ENCODE measurements at regions not wholly inside any gene's neighbourhood (a gene's known extent, or its start where the extent isn't known, plus 50 kb on each side); places are given as distances from the start of the nearest gene placed in this dataset.
"Not testable (repeated sequence)": the region's sequence is repeated elsewhere in the genome, so short reads cannot be mapped to it uniquely, and the experiment has no call there.

DNA sequence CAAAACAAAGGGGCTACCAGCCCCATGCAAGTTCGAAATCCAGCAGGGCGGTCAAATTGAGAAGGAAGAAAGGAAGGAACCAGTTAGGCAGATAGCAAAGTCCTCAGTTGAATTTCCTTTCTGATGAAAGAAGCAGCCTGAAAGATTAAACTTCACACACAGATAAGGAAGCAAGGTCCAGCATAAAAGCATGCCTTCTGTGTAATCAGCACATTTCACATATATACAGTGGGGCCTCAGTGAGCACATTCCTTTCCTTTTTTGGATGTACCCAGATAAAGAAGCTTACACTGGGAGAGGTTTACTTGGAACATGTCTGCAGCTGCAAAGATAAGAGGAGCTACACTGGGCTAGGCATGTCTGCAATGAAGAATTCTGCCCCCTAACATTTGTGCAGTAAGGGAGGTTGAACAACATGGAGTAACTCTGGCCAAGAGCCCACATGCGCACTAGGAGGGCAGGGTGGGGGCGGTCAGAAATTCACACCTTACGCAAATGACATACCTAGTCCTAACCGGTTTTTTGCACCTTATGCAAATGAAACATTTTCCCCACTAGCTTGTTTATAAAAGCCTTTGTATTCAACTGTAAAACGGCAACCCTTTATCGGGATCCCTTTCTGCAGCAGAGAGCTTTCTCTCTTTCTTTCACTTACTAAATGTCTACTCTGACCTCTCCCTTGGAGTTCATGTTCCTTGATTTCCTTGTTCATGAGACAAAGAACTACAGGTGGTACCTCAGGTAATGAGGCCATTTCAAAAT is 149.7 kb upstream of the FBXL17 start:
- DNase-seq (ENCODE audit: low read depth, low spot score) = no peak

DNA sequence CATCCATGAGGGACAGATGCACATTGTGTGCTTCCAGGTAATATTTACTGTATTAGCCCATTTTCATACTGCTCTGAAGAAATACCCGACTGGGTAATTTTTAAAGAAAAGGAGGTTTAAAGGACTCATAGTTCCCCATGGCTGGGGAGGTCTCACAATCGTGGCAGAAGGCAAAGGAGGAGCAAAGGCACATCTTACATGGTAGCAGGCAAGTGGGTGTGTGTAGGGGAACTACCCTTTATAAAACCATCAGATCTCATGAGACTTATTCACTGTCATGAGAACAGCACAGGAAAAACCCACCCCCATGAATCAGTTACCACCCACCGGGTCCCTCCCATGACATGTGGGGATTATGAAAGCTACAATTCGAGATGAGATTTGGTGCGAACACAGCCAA is 148.8 kb upstream of the FBXL17 start:
- no peak for DNase-seq (ENCODE audit: low read depth, low spot score)

DNA sequence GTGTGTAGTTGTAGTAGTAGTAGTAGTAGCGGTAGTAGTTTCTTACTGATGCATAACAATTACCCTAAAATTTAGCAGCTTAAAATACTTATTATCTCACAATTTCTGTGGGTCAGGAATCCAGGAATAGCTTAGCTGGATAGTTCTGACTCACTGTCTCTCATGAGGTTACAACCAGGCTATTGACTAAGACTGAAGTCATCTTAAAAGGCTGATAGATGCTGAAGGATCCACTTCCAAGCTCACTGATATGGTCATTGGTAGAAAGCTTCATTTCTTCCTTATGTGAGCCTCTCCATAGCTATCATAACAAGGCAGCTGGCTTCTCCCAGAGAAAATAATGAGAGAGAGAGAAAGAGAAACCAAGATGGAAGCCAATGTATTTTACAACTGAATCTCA is 147.5 kb upstream of the FBXL17 start:
- DNase-seq (ENCODE audit: low read depth, low spot score) = no peak

DNA sequence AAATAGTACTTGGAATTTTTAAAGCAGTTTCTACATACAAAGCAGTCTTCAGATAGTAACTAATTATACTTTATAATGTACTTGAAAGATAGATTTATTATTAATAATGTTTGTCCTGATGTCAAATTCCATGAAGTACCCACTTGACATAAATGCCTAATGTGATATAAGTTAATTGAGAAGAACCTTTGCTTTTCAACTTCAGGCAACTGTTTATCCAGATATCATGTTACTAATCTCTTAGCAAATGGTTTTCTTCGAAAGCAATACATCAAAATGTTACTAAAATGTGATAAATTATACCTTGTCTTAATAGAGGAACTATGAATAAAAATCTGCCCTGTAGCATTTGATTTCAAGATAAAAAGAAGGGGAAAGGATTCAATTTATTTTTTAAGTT is 146.8 kb upstream of the FBXL17 start:
- no peak for DNase-seq (ENCODE audit: low read depth, low spot score)

DNA sequence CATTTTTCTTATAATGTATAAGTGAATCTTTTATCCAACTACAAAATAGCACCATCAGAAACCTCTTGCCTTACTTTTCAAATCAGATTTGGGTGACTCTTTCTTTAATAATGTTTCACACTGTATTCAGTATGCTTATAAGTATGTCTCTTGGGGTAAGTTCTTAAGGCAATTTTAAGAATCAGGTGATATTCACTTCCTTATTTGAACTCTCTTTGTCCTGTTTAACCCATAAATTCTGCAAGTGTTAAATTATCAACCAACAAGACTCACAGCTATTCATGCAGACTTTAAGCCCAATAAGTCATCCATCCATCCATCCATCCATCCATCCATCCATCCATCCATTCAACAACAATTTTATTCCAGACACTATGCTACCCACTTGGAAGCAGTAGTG is 142.7 kb upstream of the FBXL17 start:
- no peak for DNase-seq (ENCODE audit: low read depth, low spot score)

DNA sequence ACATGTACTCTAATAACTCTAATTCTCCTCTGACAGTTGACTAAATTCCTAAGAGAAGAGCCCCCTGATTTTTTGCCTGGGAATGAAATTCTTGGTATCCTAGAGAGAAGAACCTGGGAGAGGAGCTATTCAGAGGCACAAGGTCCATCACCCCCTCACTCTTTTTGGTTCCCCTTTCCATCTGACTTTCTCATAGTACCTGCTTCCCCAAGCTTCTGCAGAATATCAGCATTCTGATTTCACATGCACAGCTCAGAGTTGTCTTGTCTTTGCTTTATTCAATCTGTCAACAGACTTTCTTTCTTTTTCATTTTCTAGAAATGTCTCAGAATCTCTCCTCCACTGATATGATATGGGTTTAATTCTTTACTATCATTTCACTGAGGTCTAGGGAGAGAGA is 141.5 kb upstream of the FBXL17 start:
- DNase-seq (ENCODE audit: low read depth, low spot score) = no peak

DNA sequence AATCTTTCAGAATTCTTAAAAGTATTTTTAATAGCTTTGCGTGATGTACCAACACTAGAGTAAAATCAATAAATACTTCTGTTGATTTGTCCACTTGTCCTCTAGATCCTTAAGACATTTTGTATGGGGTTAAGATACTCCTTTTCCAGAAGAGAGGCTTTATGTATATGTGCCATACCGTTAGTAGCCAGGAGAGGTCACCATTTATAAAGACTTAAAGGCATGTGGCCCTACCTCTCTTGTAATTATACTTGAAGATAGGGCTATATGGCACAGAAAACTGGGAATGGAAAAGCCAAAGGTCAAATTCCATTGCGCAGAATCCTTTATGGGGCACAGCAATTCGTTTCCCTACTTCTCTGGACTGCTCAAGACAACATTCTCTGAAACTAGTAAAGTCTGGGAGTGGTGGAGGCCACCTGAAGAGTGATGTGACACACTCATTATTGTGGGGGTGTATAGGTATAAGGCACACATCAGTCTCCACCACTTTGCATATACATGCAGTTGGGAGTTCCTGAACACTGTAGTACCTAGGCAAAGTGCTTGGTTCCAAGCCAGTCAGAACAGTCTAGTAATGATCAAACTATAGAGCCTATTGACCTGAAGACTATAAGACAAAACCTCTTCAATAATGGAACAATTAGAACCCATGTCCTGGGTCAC is 140.1 kb upstream of the FBXL17 start:
- no peak for DNase-seq (ENCODE audit: low read depth, low spot score)

DNA sequence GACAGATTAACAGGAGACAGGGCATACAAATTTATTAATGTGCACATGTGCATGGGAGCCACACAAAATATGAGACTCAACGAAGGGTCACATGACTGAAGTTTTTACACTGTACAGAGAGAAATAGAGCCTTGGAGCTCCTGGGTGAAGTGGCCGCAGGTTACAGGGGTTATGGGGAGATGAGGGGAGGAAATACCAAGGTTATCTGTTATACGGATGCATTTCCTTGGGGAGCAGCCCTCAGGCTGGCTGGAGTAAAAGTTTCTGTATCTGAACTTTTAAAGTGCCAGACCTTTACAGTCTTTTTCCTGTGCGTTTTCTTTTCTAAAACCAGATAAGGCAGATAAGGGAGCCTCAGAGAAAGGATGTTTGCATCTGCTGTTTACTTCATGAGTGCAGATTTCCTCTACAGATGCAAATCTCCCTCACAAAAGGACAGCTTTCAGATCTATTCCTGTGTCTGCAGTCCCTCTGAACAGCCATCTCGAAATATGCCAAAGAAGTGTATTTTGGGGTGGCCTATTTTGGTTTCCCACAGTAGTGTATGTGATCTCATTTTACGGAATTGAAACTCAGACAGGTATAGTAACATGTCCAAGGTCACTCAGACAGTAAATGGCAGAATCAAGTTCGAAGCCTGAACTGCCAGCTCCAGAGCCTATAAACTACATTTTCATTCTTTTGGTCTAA is 139.3 kb upstream of the FBXL17 start:
- DNase-seq (ENCODE audit: low read depth, low spot score) = no peak

DNA sequence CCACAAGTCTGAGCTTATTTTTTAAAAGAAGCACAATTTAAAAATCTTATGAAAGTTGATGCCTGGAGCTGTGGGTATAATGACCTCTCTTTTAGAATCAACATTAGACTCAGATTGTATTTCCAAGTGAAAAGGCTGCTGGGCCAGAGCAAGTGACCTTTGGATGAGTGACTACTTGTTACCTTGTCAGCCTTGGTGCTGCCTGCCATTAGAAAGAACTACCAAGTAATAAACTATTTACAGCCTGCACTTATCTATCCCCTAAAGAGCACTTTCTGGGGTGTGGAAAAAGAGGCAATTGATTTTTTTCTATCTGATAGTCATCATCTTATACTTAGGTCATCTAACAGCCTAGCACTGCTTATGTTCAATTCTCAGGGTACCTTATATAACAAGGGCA is 134.9 kb upstream of the FBXL17 start:
- DNase-seq (ENCODE audit: low read depth, low spot score) = no peak

DNA sequence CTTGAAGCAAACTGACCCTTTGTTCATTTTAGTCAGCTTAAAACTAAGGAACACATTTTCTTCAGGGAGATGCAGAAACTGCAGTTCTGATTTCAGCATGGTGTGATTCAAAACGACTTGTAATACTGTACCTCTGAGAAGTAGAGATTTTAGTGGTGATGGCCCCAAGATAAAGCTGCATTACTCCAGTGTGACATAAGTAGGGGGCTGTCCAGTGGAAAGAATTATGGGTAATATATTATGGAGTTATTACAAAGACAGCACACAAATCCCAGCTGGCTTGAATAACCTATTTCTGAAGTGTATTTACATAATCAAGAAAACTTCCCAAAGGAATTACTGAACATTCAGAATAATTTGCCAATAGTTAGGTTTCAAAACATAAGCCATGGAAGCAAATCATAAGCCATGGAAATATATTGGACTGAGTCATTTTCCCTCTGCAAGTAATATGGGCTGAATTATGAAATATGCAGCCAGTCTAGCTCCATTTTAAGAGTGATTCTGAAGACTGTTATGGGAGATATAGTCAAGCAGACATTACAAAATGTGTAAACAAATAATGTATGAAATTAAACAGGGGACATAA is 133.7 kb upstream of the FBXL17 start:
- DNase-seq (ENCODE audit: low read depth, low spot score) = no peak

DNA sequence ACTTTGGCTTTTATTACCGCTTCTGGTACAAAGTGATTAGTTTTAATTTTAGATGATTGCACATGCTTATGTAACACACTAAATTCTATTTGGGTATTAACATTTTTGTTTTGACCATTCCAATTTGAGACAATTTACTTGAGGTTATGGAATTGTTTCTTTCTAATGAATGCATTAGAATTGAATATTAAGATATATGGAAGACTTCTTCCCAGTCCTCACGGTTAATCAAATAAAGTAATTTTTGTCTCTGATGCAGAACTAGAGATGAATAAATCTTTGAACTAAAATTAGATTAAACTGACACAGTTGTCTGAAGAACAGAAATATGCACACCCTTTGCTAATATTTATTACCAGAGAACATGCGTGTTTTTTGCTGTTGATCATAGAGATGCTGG is 127.1 kb upstream of the FBXL17 start:
- DNase-seq (ENCODE audit: low read depth, low spot score) = no peak

DNA sequence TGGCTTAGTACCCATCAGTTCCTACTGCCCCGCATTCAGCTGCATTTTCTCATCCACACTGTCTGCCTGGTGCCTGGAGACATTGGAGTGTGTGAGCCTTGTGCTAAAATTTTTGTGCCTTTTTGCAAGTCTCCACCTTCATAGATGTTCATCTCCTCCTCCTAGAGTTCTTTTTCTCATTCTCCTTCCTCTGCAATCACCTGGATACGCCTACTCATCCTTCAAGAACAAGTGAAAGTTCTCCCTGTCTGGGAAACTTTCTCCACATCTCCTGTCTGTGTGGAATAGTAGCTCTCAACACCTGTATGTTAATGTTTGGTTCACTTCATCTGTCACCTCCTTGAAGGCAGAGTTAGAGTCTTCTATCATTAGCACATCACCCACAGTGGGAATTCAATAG is 125.7 kb upstream of the FBXL17 start:
- DNase-seq (ENCODE audit: low read depth, low spot score) = no peak

DNA sequence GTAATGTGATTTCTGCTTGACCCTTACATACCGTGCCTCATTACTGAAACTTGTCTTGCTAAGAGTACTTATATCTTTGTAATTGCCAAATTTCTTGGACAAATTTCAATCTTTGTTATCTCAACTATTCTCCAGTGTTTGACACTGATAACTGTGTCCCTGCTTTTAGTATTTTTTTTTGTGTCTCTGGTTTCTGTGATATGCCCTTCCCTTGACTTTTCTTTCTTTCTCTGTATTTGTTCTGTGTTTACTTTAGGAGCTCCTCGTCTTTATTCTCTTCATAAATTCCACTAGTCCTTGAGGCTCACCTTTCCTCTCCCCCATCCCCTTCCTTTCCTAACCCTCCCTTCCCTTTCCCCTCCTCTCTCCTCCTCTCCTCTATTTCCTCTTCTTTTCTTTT is 123.7 kb upstream of the FBXL17 start:
- DNase-seq (ENCODE audit: low read depth, low spot score) = no peak

DNA sequence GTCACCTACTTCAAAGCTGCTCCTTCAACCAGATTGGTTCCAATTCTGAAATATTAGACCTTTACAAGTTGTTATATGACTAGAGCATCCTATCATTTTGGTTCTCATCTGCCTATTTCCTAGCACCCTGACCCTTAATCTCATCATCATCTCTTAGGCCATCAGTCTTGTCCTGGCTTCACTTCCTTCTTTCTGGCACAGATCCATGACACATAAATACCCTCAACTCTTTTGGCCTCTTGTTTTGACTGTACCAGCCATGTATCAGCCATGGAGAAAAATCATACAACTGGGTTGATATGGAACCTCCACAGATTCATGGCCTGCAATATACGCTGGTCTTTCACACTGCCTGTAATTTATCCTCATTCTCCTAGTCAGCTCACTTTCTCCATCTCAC is 123.1 kb upstream of the FBXL17 start:
- DNase-seq (ENCODE audit: low read depth, low spot score) = no peak

DNA sequence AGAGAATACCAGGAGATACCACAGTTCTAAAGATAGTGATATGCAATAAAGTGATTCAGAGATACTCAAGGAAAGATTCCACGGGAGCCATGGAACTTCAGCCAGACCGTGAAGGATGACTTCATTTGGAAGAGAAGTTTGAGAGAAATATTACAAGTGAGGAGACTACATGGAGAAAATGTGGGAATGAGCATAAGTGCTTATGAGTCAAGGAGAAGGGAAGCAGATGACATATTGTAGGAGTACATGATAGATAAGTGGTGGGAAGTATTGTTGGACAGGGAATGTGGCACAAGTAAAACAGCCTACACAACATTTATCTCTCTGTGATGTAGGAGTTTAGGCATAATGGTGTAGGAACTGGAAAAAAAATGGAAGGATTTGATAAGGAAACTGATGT is 122.1 kb upstream of the FBXL17 start:
- no peak for DNase-seq (ENCODE audit: low read depth, low spot score)

DNA sequence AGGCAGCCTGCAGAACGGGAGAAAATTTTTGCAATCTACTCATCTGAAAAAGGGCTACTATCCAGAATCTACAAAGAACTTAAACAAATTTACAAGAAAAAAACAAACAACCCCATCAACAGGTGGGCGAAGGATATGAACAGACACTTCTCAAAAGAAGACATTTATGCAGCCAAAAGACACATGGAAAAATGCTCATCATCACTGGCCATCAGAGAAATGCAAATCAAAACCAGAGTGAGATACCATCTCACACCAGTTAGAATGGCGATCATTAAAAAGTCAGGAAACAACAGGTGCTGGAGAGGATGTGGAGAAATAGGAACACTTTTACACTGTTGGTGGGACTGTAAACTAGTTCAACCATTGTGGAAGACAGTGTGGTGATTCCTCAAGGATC is 113.7 kb upstream of the FBXL17 start:
- DNase-seq (ENCODE audit: low read depth, low spot score) = not testable (repeated sequence)

DNA sequence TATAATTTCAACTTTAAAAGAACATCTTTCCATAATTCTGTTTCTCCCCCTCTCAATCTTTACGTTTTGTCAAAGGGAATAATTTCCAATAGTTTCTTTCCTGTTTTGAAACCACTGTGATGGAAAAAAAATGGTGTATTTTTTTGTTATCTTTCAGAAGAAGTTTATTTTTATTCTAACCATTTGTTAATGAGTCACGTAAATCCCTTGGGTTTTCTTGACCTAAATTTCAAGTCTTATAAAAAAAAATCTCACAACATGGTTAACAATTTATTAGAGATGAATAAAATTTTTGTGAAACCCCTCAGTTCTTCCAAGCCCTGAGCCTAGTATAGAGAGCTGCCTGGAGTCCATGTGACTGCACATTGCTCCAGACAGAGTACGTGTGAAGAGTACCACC is 106.1 kb upstream of the FBXL17 start:
- DNase-seq (ENCODE audit: low read depth, low spot score) = no peak

DNA sequence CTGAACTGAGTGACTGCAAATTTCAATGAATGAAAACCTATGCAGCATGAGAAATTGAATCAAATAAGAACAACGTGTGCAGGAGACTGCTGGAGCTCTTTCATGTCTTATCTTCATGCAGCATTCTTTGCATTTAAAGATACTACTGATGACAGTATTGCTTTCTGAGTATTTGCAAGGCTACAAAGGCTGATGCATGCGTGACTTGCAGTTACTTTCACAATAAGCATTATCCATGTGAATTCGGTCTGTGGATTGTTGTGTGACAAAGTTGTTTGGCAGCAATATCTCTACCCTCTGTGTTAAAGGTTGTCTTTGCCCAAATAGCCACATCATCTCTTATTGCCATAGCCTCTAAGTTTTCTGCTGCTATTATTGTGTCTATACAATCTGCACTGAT is 102.1 kb upstream of the FBXL17 start:
- no peak for DNase-seq (ENCODE audit: low read depth, low spot score)

DNA sequence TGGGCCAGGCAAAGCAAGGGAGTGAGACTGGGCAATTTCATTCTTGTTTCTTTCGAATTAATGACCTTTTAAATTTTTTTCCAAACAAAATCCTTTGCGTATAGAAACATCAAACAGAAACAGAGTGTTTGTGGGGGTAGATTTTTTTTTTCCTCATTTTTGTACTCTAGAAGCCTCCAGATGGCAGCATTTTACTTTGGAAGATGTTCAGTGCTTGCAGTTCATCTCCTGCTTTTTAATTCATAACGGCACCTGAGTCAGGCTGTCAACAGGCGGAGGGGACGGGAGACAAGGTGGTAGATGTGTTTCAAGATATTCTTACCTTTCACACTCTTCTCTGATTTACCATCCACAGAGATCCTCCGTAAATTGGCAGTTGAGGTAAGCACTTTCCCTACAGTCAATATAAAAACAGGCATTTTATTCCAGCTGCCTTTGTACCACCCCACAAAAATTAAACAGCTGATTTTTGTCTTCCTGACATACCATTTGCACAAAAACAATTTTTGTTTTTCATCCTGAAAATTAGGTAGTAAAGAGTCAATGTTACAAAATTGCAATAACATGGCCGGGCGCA is 99.5 kb upstream of the FBXL17 start:
- DNase-seq (ENCODE audit: low read depth, low spot score) = no peak

DNA sequence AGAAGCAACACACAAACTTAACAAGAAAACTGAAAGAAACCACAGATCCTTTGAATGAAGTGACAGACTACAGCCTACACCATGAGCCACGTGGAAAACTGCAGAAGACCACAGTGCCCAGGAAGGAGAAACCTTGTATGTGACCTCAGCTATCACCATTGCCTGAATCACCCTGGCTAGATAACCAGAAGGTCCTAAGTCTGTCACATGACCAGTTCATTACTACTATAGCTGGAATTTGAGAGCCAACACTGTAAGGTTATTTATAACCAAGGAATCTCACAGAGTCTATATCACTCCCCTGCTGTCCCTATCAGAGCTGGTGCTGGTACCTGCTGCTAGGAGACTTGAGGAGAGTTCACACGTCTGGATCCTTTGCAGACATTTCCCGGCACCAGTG is 90.3 kb upstream of the FBXL17 start:
- no peak for DNase-seq (ENCODE audit: low read depth, low spot score)

DNA sequence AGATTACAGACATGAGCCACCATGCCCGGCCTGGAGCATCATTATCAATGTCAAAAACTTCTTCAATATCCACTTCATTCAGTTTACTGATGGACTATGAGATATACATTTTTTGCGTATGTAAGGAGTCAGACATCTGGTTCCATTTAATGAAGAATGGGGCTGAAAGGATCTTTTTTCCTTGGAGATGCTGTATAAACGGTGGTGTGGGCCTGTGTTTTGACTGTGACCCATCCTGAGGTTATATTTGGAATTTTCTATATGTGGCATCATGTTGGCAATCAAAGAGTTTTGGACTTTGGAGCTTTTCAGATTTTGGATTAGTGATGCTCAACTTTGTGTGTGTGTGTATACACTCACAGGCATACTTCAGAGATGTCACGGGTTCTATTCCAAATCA is 85.7 kb upstream of the FBXL17 start:
- no peak for DNase-seq (ENCODE audit: low read depth, low spot score)

DNA sequence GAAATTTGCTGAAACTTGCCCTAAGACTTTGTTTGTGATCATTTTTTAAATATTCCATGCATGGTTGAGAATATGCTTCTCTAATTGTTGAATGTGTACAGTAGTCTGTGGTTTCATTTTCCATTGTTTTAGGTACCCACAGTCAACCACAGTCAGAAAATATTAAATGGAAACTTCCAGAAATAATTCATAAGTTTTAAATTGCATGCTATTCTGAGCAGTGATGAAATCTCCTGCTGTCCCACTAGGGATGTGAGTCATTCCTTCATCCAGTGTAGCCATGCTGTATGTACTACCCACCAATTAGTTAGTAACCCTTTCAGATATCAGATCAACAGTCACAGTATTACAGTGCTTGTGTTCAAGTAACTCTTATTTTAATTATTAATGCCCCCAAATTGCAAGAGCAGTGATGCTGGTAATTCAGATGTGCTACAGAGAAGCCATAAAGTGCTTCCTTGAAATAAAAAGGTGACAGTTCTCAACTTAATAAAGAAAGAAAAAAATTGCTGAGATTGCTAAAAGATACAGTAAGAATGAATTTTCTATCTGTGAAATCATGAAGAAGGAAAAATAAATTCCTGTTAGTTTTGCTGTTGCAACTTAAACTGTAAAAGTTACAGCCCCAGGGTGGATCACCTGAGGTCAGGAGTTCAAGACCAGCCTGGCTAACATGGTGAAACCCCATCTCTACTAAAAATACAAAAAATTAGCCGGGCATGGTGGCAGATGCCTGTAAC is 79.9 kb upstream of the FBXL17 start:
- DNase-seq (ENCODE audit: low read depth, low spot score) = no peak
